ENCODE measurements at regions not wholly inside any gene's neighbourhood (a gene's known extent, or its start where the extent isn't known, plus 50 kb on each side); places are given as distances from the start of the nearest gene placed in this dataset.

GRCh38 chr10:55943403-55943802 is 417.7 kb downstream of the ZWINT start (continued):
- TF ChIP-seq CHD7 (IDR thresholded peaks at IDR 0.05; ENCODE audit: insufficient replicate concordance, low read length) (no peak), PHF8 (conservative IDR thresholded peaks at IDR 0.05; ENCODE audit: low read depth, low read length) (no peak), ATF3 (IDR thresholded peaks at IDR 0.05; ENCODE audit: insufficient read depth, low read depth, low read length) (no peak), EGR1 (IDR thresholded peaks at IDR 0.05; ENCODE audit: borderline replicate concordance, low read depth, low read length) (no peak), GTF2F1 (IDR thresholded peaks at IDR 0.05; ENCODE audit: borderline replicate concordance, low read depth, low read length) (no peak), FOSL1 (IDR thresholded peaks at IDR 0.05; ENCODE audit: insufficient read depth, low read depth, low read length) (no peak), CHD1 (IDR thresholded peaks at IDR 0.05; ENCODE audit: low read depth, low read length) (no peak), SP2 (IDR thresholded peaks at IDR 0.05; ENCODE audit: low read length) (no peak), SUZ12 (IDR thresholded peaks at IDR 0.05; ENCODE audit: low read length) (no peak), CHD2 (IDR thresholded peaks at IDR 0.05; ENCODE audit: low read length) (no peak), CBX5 (IDR thresholded peaks at IDR 0.05; ENCODE audit: low read depth, low read length) (no peak), TCF12 (IDR thresholded peaks at IDR 0.05; ENCODE audit: low read depth, low read length) (no peak)

All from H1 (cell line).